ENCODE measurements at regions not wholly inside any gene's neighbourhood (a gene's known extent, or its start where the extent isn't known, plus 50 kb on each side); places are given as distances from the start of the nearest gene placed in this dataset.

GRCh38 chr3:25019506-25019905, 408.6 kb upstream of the RARB start:
- no peak for DNase-seq

GRCh38 chr3:25021816-25022215, 406.2 kb upstream of the RARB start:
- no peak for DNase-seq

GRCh38 chr3:25023876-25024275, 404.2 kb upstream of the RARB start:
- no peak for DNase-seq

GRCh38 chr3:25025236-25025635, 402.8 kb upstream of the RARB start:
- no peak for DNase-seq

GRCh38 chr3:25027650-25028049, 400.4 kb upstream of the RARB start:
- no peak for DNase-seq

- DNase-seq: no peak
Measured at GRCh38 chr3:25029820-25030219, 398.2 kb upstream of the RARB start.

- no peak for DNase-seq
Measured at GRCh38 chr3:25032344-25032743, 395.7 kb upstream of the RARB start.

- no peak for DNase-seq
Measured at GRCh38 chr3:25033407-25034029, 394.5 kb upstream of the RARB start.

- no peak for DNase-seq
Measured at GRCh38 chr3:25035526-25035925, 392.5 kb upstream of the RARB start.

GRCh38 chr3:25036633-25037032, 391.4 kb upstream of the RARB start:
- no peak for DNase-seq

GRCh38 chr3:25037049-25037547, 391.0 kb upstream of the RARB start:
- DNase-seq: no peak

GRCh38 chr3:25038271-25038670, 389.8 kb upstream of the RARB start:
- no peak for DNase-seq

GRCh38 chr3:25038922-25039321, 389.1 kb upstream of the RARB start:
- no peak for DNase-seq

- DNase-seq: no peak
Measured at GRCh38 chr3:25040748-25041147, 387.3 kb upstream of the RARB start.

- DNase-seq: no peak
Measured at GRCh38 chr3:25041871-25042584, 386.0 kb upstream of the RARB start.

- DNase-seq: no peak
Measured at GRCh38 chr3:25043177-25043576, 384.9 kb upstream of the RARB start.

- no peak for DNase-seq
Measured at GRCh38 chr3:25043749-25044148, 384.3 kb upstream of the RARB start.

- DNase-seq: no peak
Measured at GRCh38 chr3:25044762-25045710, 383.0 kb upstream of the RARB start.

- DNase-seq: no peak
Measured at GRCh38 chr3:25046911-25047771, 380.9 kb upstream of the RARB start.

GRCh38 chr3:25049304-25049703, 378.8 kb upstream of the RARB start:
- DNase-seq: no peak

- no peak for DNase-seq
Measured at GRCh38 chr3:25053360-25053759, 374.7 kb upstream of the RARB start.

GRCh38 chr3:25056036-25056755, 371.9 kb upstream of the RARB start:
- DNase-seq: no peak
